Chondrocyte (in vitro differentiated cells): ENCODE measurements at regions not wholly inside any gene's neighbourhood (a gene's known extent, or its start where the extent isn't known, plus 50 kb on each side); places are given as distances from the start of the nearest gene placed in this dataset.
"Not testable (repeated sequence)": the region's sequence is repeated elsewhere in the genome, so short reads cannot be mapped to it uniquely, and the experiment has no call there.

ENCODE experiments used
- DNase-seq: peaks from one replicate; pipeline ENCODE4 v3.0.0; 2021; ENCODE audit warnings: mixed read lengths, low spot score
- H3K27ac Mint-ChIP-seq: one replicate; pipeline ENCODE4 v1.8.0; 2021; ENCODE audit warnings: mild to moderate bottlenecking, moderate library complexity, mixed read lengths; ENCODE audit not compliant: unreplicated experiment
- H3K27me3 Mint-ChIP-seq: 2 replicates; pipeline ENCODE4 v1.8.0; 2021; ENCODE audit warnings: low read depth, mixed read lengths
- H3K36me3 Mint-ChIP-seq: 2 replicates; pipeline ENCODE4 v1.8.0; 2021; ENCODE audit warnings: low read depth, mixed read lengths
- H3K4me1 Mint-ChIP-seq: 2 replicates; pipeline ENCODE4 v1.8.0; 2021; ENCODE audit warnings: low read depth, mild to moderate bottlenecking, mixed read lengths
- H3K4me3 Mint-ChIP-seq: one replicate; pipeline ENCODE4 v1.8.0; 2021; ENCODE audit warnings: mild to moderate bottlenecking, moderate library complexity, mixed read lengths; ENCODE audit not compliant: unreplicated experiment
- H3K9me3 Mint-ChIP-seq: 2 replicates; pipeline ENCODE4 v1.8.0; 2021; ENCODE audit warnings: low read depth, mixed read lengths
- TF ChIP-seq, protein P1 (sequence below): fragments of 200-600 bp; sonication (generic); IDR thresholded peaks from 2 replicates; pipeline ENCODE4 v1.5.0; 2021; ENCODE audit warnings: antibody characterized with exemption, mild to moderate bottlenecking, moderate library complexity

DNA sequence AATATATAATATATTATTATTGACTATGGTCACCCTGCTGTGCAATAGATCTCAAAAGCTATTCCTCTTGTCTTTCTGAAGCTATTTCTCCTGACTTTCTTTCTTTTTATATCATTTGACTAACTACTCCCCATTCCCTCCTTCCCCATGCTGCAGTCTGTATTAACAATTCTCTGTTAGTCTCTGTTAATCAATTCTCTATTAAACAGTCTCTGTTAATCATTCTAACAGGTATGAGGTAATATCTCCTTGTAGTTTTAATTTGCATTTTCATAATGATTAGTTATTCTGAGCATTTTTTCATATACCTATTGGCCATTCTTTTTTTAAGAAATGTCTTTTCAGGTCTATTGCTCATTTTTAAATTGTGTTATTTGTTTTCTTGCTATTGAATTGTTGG is 201.0 kb upstream of the B3GALT2 start:
- DNase-seq: no peak
- H3K27me3 Mint-ChIP-seq: no peaks in the 10 kb centered on the region
- TF ChIP-seq, protein P1, sequence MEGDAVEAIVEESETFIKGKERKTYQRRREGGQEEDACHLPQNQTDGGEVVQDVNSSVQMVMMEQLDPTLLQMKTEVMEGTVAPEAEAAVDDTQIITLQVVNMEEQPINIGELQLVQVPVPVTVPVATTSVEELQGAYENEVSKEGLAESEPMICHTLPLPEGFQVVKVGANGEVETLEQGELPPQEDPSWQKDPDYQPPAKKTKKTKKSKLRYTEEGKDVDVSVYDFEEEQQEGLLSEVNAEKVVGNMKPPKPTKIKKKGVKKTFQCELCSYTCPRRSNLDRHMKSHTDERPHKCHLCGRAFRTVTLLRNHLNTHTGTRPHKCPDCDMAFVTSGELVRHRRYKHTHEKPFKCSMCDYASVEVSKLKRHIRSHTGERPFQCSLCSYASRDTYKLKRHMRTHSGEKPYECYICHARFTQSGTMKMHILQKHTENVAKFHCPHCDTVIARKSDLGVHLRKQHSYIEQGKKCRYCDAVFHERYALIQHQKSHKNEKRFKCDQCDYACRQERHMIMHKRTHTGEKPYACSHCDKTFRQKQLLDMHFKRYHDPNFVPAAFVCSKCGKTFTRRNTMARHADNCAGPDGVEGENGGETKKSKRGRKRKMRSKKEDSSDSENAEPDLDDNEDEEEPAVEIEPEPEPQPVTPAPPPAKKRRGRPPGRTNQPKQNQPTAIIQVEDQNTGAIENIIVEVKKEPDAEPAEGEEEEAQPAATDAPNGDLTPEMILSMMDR: no peak
- H3K27ac Mint-ChIP-seq: no peak overlapping the region
- peaks cover 2% of the 10 kb centered on the region for H3K36me3 Mint-ChIP-seq
- H3K4me1 Mint-ChIP-seq: peaks cover 3% of the 10 kb centered on the region
- H3K9me3 Mint-ChIP-seq: peaks cover 8% of the 10 kb centered on the region
- no peak overlapping the region for H3K4me3 Mint-ChIP-seq

DNA sequence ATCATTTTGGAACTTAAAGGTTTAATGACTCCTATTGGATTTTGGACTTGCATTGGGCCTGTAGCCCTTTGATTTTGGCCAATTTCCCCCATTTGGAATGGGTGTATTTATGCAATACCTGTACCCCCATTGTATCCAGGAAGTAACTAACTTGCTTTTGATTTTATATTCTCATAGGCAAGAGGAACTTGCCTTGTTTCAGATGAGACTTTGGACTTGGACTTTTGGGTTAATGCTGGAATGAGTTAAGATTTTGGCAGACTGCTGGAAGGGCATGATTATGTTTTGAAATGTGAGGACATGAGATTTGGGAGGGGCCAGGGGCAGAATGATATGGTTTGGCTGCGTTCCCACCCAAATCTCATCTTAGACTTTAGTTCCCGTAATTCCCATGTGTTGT is 192.0 kb upstream of the B3GALT2 start:
- DNase-seq, H3K36me3 Mint-ChIP-seq, H3K27ac Mint-ChIP-seq, H3K4me3 Mint-ChIP-seq, H3K9me3 Mint-ChIP-seq, H3K27me3 Mint-ChIP-seq, H3K4me1 Mint-ChIP-seq: not testable (repeated sequence)

DNA sequence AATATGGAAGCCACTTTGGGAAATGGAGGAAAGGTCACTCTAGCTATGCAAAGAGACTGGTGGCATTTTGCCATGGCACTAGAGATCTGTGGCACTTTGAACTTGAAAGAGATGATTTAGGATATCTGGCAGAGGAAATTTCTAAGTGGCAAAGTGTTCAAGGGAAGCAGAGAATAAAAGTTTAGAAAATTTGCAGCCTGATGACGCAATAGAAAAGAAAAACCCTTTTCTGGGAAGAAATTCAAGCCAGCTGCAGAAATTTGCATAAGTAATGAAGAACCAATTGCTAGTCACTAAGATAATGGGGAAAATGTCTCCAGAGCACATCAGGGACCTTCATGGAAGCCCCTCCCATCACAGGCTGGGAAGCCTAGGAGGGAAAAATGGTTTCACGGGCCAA is 191.1 kb upstream of the B3GALT2 start:
- TF ChIP-seq, protein P1: no peak
- no peaks in the 10 kb centered on the region for H3K4me1 Mint-ChIP-seq
- H3K36me3 Mint-ChIP-seq: no peaks in the 10 kb centered on the region
- no peaks in the 10 kb centered on the region for H3K27me3 Mint-ChIP-seq
- peaks cover 2% of the 10 kb centered on the region for H3K9me3 Mint-ChIP-seq
- H3K4me3 Mint-ChIP-seq: no peak overlapping the region
- H3K27ac Mint-ChIP-seq: no peak overlapping the region
- DNase-seq: no peak

DNA sequence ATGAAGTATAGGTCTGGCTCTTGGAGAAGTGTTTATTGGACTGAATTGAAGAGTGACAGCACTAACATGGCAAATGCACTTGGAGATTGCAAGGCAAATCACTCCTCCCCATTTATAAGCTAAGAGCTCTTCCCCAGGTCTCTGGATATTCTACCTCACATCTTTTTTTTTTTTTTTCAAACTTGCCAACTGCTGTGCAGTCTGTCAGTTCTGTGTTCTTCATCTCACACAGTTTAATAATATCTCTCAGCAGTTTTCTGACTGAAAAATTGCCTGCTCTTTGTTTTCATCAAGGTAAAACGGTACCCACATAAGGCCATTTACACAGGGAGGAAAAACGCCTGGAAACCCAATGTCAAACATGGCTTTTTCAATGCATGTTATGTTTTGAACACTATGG is 186.1 kb upstream of the B3GALT2 start:
- no peaks in the 10 kb centered on the region for H3K36me3 Mint-ChIP-seq
- H3K4me1 Mint-ChIP-seq: no peaks in the 10 kb centered on the region
- H3K4me3 Mint-ChIP-seq: no peak overlapping the region
- H3K27me3 Mint-ChIP-seq: no peaks in the 10 kb centered on the region
- no peak for DNase-seq
- no peaks in the 10 kb centered on the region for H3K9me3 Mint-ChIP-seq
- TF ChIP-seq, protein P1: no peak
- no peak overlapping the region for H3K27ac Mint-ChIP-seq

DNA sequence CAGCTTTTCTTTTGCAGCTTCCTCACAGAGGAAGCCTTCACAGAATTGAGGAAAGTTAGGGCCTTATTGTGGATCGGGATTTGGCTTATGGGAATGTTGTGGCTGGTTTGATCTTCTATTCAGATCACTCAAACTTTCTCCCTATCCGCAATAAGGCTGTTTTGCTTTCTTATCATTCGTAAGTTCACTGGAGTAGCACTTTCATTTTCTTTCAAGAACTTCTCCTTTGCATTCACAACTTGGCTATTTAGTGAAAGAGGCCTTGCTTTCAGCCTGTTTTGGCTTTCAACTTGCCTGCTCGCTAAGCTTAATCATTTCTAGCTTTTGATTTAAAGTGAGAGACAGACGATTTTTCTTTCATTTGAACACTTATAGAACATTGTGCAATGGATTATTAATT is 181.9 kb upstream of the B3GALT2 start:
- H3K9me3 Mint-ChIP-seq: no peaks in the 10 kb centered on the region
- H3K4me3 Mint-ChIP-seq: no peak overlapping the region
- no peaks in the 10 kb centered on the region for H3K36me3 Mint-ChIP-seq
- no peak overlapping the region for H3K27ac Mint-ChIP-seq
- no peaks in the 10 kb centered on the region for H3K27me3 Mint-ChIP-seq
- no peaks in the 10 kb centered on the region for H3K4me1 Mint-ChIP-seq
- DNase-seq: no peak
- TF ChIP-seq, protein P1: no peak

DNA sequence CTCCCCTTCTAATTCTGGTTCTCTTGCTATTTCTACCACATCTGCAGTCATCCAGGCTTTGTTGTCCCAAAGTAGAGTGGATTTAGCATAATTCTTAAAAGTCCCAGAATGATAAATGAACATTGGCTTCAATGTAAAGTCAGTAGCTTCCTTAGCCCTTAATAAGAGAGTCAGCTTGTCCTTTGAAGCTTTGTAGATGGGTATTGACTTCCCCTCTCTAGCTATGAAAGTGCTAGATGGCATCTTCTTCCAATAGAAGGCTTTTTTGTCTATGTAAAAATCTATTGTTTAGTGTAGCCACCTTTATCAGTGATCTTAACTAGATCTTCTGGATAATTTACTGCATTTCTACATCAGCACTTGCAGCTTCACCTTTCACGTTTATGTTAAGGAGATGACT is 181.4 kb upstream of the B3GALT2 start:
- no peaks in the 10 kb centered on the region for H3K36me3 Mint-ChIP-seq
- H3K9me3 Mint-ChIP-seq: no peaks in the 10 kb centered on the region
- H3K27me3 Mint-ChIP-seq: no peaks in the 10 kb centered on the region
- DNase-seq: no peak
- H3K27ac Mint-ChIP-seq: no peak overlapping the region
- TF ChIP-seq, protein P1: no peak
- no peaks in the 10 kb centered on the region for H3K4me1 Mint-ChIP-seq
- no peak overlapping the region for H3K4me3 Mint-ChIP-seq
